Liver (tissue), 8 donors: ENCODE measurements at regions not wholly inside any gene's neighbourhood (a gene's known extent, or its start where the extent isn't known, plus 50 kb on each side); places are given as distances from the start of the nearest gene placed in this dataset.

Experiments
- DNase-seq: peaks from one replicate; pipeline ENCODE4 v3.0.0-alpha.2; 2017; ENCODE audit warnings: low spot score
- H3K27ac ChIP-seq, 2 donors: one replicate each; pipeline ENCODE4 v1.7.0; 2013; ENCODE audit warnings: inconsistent platforms in 2 of 2, low read length in 2 of 2, control low read depth in 1 of 2, low read depth in 1 of 2, mild to moderate bottlenecking in 1 of 2
- H3K27me3 ChIP-seq, 4 donors: one replicate each; pipeline versions ENCODE4 v1.6.1 to v1.7.0; 2013; ENCODE audit warnings: low read length in 3 of 4, inconsistent platforms in 1 of 4, mild to moderate bottlenecking in 1 of 4, moderate library complexity in 1 of 4; ENCODE audit not compliant: control insufficient read depth in 4 of 4, insufficient read depth in 4 of 4
- H3K36me3 ChIP-seq, 4 donors: one replicate each; pipeline versions ENCODE4 v1.6.1 to v1.7.0; 2013; ENCODE audit warnings: low read length in 3 of 4, mild to moderate bottlenecking in 3 of 4, low read depth in 1 of 4, moderate library complexity in 1 of 4; ENCODE audit not compliant: control insufficient read depth in 4 of 4, insufficient read depth in 3 of 4
- H3K4me1 ChIP-seq, 4 donors: one replicate each; pipeline versions ENCODE4 v1.6.1 to v1.7.0; 2013; ENCODE audit warnings: low read length in 3 of 4, mild to moderate bottlenecking in 3 of 4, moderate library complexity in 1 of 4; ENCODE audit not compliant: control insufficient read depth in 4 of 4, insufficient read depth in 4 of 4
- H3K4me3 ChIP-seq, 3 donors: one replicate each; pipeline versions ENCODE4 v1.6.1 to v1.7.0; 2013; ENCODE audit warnings: low read length in 3 of 3, control low read depth in 1 of 3, low read depth in 1 of 3, mild to moderate bottlenecking in 1 of 3
- H3K9ac ChIP-seq, 2 donors: one replicate each; pipeline ENCODE4 v1.7.0; 2013; ENCODE audit warnings: low read length in 2 of 2, mild to moderate bottlenecking in 2 of 2, moderate library complexity in 2 of 2, control low read depth in 1 of 2, low read depth in 1 of 2
- H3K9me3 ChIP-seq, 4 donors: one replicate each; pipeline versions ENCODE4 v1.6.1 to v1.7.0; 2013; ENCODE audit warnings: low read length in 3 of 4; ENCODE audit not compliant: control insufficient read depth in 4 of 4
- ATF3 ChIP-seq: IDR thresholded peaks from 2 replicates; pipeline ENCODE4 v1.6.1; 2016; ENCODE audit warnings: antibody characterized with exemption
- CTCF ChIP-seq: fragments of 150-350 bp; IDR thresholded peaks from 2 replicates; pipeline ENCODE4 v1.5.1; 2017; ENCODE audit warnings: improper control_type of control experiment, low read depth, low read length; ENCODE audit not compliant: missing input control
- EGR1 ChIP-seq, 2 donors: IDR thresholded peaks; 2 replicates each; pipeline ENCODE4 v1.6.1; 2016 to 2018; ENCODE audit warnings: antibody characterized with exemption in 2 of 2, low read depth in 2 of 2
- FOXA2 ChIP-seq: IDR thresholded peaks from 2 replicates; pipeline ENCODE4 v1.6.1; 2016; ENCODE audit warnings: antibody characterized with exemption
- GABPA ChIP-seq, 2 donors: IDR thresholded peaks in 1 of 2; conservative IDR thresholded peaks in 1 of 2; 2 replicates each; pipeline ENCODE4 v1.6.1; 2016; ENCODE audit warnings: antibody characterized with exemption in 2 of 2, mild to moderate bottlenecking in 1 of 2, moderate library complexity in 1 of 2
- HNF4A ChIP-seq, 2 donors: conservative IDR thresholded peaks; 2 replicates each; pipeline ENCODE4 v1.6.1; 2016; ENCODE audit warnings: antibody characterized with exemption in 2 of 2, mild to moderate bottlenecking in 2 of 2
- HNF4G ChIP-seq: IDR thresholded peaks from 2 replicates; pipeline ENCODE4 v1.6.1; 2016; ENCODE audit warnings: antibody characterized with exemption
- JUND ChIP-seq, 2 donors: IDR thresholded peaks; 2 replicates each; pipeline ENCODE4 v1.6.1; 2016; ENCODE audit warnings: antibody characterized with exemption in 2 of 2
- NR2F2 ChIP-seq: IDR thresholded peaks from 2 replicates; pipeline ENCODE4 v1.6.1; 2016; ENCODE audit warnings: antibody characterized with exemption
- RAD21 ChIP-seq, 2 donors: IDR thresholded peaks; 2 replicates each; pipeline ENCODE4 v1.6.1; 2016; ENCODE audit warnings: antibody characterized with exemption in 2 of 2, mild to moderate bottlenecking in 2 of 2
- REST ChIP-seq: IDR thresholded peaks from 2 replicates; pipeline ENCODE4 v1.6.1; 2016; ENCODE audit warnings: antibody characterized with exemption, mild to moderate bottlenecking
- RXRA ChIP-seq, 2 donors: IDR thresholded peaks; 2 replicates each; pipeline ENCODE4 v1.6.1; 2017 to 2018; ENCODE audit warnings: antibody characterized with exemption in 2 of 2, mild to moderate bottlenecking in 1 of 2
- SP1 ChIP-seq: IDR thresholded peaks from 2 replicates; pipeline ENCODE4 v1.6.1; 2018; ENCODE audit warnings: antibody characterized with exemption, mild to moderate bottlenecking
- TAF1 ChIP-seq: conservative IDR thresholded peaks from 2 replicates; pipeline ENCODE4 v1.6.1; 2016; ENCODE audit warnings: antibody characterized with exemption, mild to moderate bottlenecking
- YY1 ChIP-seq: IDR thresholded peaks from 2 replicates; pipeline ENCODE4 v1.6.1; 2016; ENCODE audit warnings: antibody characterized with exemption, mild to moderate bottlenecking
- WGBS: extraction: QIAGEN DNeasy Blood & Tissue Kit; methylation state at CpG from one replicate; pipeline ENCODE4 v1.1.7; 2013; 5-methylcytosine and 5-hydroxymethylcytosine counted together
- donor health status: healthy.
- donor health status: healthy.
- donor health status: healthy.
- donor health status: healthy.
- donor health status: healthy.

DNA sequence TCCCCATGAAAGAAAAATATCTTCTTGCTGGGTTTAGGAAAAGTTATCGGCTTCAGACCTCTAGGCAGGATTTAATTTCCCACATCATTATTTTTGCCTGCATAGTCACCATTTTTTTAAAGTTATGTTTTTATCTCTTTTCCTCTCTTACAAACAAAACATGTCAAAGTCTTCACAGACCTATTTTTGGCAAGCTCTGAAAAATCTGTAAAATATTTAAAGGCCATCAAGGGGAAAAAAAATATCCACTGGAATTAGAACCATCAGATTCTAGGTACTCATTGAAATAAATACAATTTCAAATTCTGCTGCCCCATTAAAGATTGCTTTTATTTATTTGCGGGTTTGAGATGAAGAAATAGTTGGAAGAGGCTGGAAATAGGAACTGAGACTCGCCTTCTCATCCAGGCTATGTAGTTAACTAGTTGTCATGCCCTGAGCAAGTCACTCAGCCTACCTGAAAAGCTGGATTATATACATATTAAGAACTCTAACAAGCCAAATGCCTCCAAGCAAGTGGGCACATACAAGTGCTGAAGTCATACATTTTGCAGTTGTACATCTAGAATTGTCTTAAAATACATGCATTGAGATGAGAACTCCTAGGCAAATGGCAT is 101.7 kb upstream of the SASH1 start:
- no peak for DNase-seq
- Histone ChIP-seq H3K9me3 (no peaks in the 10 kb centered on the region), H3K4me3 (no peak overlapping the region), H3K4me1 (no peaks in the 10 kb centered on the region), H3K9ac (no peak overlapping the region), H3K27ac (no peak overlapping the region), H3K36me3 (no peaks in the 10 kb centered on the region), H3K27me3 (no peaks in the 10 kb centered on the region)
- TF ChIP-seq YY1 (no peak), HNF4G (no peak), TAF1 (no peak), GABPA (IDR thresholded peaks at IDR 0.05 in 1 of 2, conservative IDR thresholded peaks at IDR 0.05 in 1 of 2) (no peak), REST (no peak), JUND (IDR thresholded peaks at IDR 0.05) (no peak), NR2F2 (no peak), ATF3 (no peak), SP1 (no peak), FOXA2 (no peak), RXRA (IDR thresholded peaks at IDR 0.05) (no peak), EGR1 (IDR thresholded peaks at IDR 0.05; ENCODE audit: low read depth in 2 of 2) (no peak), HNF4A (conservative IDR thresholded peaks at IDR 0.05) (no peak), CTCF (no peak)
- WGBS: 72% methylated on average over 3 of the region's 3 CpGs

DNA sequence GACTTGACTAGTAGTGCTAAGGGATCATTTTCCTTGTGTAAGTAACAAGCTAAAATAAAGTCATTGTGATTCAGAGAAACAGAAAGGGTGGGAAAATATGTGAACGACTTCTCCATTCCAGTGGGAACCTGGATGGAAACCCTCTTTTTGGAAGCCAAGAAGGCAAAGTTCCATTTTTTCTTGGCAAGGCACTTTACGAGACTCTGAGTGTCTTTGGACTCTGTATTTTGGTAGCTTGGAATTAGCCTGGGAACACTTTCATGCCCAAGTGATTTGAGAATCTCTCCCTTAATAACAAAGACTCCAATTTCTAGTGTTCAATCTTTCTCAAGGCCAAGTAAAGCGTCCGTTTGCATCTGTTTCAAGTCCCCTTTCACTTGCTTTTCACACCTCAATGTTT is 100.5 kb upstream of the SASH1 start:
- Histone ChIP-seq H3K36me3 (no peaks in the 10 kb centered on the region), H3K9ac (no peak overlapping the region), H3K4me1 (no peaks in the 10 kb centered on the region), H3K9me3 (no peaks in the 10 kb centered on the region), H3K27me3 (no peaks in the 10 kb centered on the region), H3K4me3 (no peak overlapping the region), H3K27ac (no peak overlapping the region)
- no peak for DNase-seq
- TF ChIP-seq RAD21 (IDR thresholded peaks at IDR 0.05): no peak
- 71% methylated on average over 4 of the region's 4 CpGs for WGBS
